ENCODE measurements at regions not wholly inside any gene's neighbourhood (a gene's known extent, or its start where the extent isn't known, plus 50 kb on each side); places are given as distances from the start of the nearest gene placed in this dataset.
"Not testable (repeated sequence)": the region's sequence is repeated elsewhere in the genome, so short reads cannot be mapped to it uniquely, and the experiment has no call there.

DNA sequence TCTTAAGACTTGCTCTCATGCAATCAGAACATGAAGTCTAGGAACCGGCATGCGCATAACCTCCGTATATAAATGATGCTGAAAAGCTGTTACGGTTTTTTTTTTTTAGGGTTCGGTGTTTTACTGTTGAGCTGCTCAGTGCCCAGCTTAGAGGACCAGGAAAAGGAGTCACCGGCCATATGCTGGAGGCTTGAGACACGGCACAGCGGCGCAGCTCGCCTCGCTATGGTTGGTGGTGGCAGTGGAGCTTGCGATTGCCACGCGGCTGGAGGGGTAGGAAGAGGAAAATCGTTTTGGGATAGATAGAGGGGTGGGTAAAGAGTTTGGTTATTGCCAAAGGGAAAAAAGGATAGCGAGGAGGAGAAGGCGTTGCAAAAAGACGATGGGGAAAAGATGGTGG lies 841.3 kb downstream of the SPATA31A1 start:
- H3K36me3 Mint-ChIP-seq (ENCODE audit: insufficient read depth); H3K9me3 Mint-ChIP-seq: not testable (repeated sequence)

DNA sequence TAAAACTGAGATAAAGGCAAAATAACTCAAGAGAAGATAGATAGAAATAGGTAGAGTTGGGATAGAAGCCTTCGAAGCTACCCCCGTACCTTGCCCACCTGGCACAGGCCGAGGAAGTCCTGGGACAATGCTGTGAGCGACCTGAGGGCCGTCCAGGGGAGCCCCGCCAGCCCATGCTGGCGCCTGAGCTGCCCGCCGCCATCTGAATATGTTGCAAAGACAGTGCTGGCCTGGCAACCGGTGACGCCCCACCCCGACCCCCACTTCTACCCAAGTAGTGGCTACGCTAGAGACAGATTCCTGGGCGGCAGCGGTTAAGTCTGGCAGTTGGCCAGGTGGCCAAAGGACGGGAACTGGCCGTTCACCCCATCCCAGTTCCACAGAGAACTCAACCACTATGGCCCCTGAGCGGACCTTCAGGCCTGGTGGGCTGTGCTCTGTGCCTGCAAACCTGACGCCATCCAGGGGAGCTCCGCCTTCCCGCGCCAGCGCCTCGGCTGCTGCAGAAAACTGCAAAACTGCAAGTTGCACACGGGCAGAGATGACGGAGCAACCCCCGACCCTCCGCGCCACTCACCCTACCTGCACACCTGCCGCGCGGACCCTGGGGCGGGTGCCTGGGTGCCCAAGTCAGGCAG lies 866.2 kb downstream of the SPATA31A1 start:
- not testable (repeated sequence) for ATAC-seq; H3K4me3 Mint-ChIP-seq; H3K27me3 Mint-ChIP-seq (ENCODE audit: low read depth); DNase-seq; H3K36me3 Mint-ChIP-seq (ENCODE audit: insufficient read depth); H3K4me1 Mint-ChIP-seq (ENCODE audit: low read depth); H3K9me3 Mint-ChIP-seq

More for the DNA sequence above, 841.3 kb downstream of the SPATA31A1 start:
- not testable (repeated sequence) for DNase-seq; H3K27me3 Mint-ChIP-seq (ENCODE audit: low read depth); H3K4me1 Mint-ChIP-seq (ENCODE audit: low read depth); H3K4me3 Mint-ChIP-seq; ATAC-seq

DNA sequence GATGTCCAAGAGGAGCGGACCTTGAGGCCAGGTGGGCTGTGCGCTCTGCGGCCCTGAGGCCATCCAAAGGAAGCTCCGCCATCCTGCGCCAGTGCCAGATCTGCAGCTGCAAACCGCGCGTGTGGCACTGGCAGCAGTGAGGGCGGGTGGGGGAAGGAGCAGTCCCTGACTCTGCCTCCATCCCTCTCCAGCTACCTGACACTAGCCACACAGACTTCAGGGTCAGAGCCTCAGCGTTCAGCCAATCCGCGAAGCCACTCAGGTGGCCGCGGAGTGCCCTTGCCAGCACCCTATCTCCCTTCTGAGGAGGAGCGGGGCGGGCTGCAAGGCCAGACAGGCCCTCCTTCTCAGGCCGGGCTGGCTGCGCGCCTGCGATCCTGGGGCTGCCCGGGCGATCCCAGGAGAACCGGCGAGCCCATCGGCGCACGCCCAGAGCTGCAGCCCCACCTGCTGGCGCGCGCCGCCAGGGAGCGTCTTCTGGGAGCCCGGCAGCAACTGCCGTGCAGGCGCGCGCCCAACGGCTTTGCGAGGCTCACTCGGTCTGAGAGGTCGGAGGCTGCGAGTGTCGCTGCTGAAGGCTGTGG lies 867.2 kb downstream of the SPATA31A1 start:
- not testable (repeated sequence) for H3K4me3 Mint-ChIP-seq; H3K27me3 Mint-ChIP-seq (ENCODE audit: low read depth); H3K36me3 Mint-ChIP-seq (ENCODE audit: insufficient read depth); ATAC-seq; H3K4me1 Mint-ChIP-seq (ENCODE audit: low read depth); H3K9me3 Mint-ChIP-seq; DNase-seq

DNA sequence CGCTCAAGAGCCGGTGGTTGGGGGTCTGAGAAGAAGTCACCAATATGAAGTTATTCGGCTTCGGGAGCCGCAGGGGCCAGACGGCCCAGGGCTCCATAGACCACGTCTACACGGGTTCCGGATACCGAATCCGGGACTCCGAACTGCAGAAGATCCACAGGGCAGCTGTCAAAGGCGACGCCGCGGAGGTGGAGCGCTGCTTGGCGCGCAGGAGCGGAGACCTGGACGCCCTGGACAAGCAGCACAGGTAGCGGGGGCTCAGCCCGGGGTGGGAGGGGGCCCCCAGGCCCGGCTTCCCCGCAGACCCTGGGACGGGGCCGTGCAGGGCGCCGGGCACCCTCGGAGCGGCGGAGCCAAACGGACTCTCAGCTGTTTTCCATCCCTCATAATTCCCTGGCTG lies 867.9 kb downstream of the SPATA31A1 start:
- not testable (repeated sequence) for H3K36me3 Mint-ChIP-seq (ENCODE audit: insufficient read depth); ATAC-seq; H3K4me3 Mint-ChIP-seq; H3K27me3 Mint-ChIP-seq (ENCODE audit: low read depth); DNase-seq; H3K4me1 Mint-ChIP-seq (ENCODE audit: low read depth); H3K9me3 Mint-ChIP-seq

Data from activated T-cell treated with anti-CD3 and anti-CD28 coated beads, Interleukin-2, amount 50 U/mL, for 4 hours (primary cell).